GM18951 (cell line): ENCODE measurements at regions not wholly inside any gene's neighbourhood (a gene's known extent, or its start where the extent isn't known, plus 50 kb on each side); places are given as distances from the start of the nearest gene placed in this dataset.
"Not testable (repeated sequence)": the region's sequence is repeated elsewhere in the genome, so short reads cannot be mapped to it uniquely, and the experiment has no call there.

Source experiments
- POLR2A ChIP-seq: IDR thresholded peaks from 4 replicates; pipeline ENCODE4 v1.6.1; 2011; ENCODE audit warnings: mild to moderate bottlenecking; ENCODE audit not compliant: insufficient read length, insufficient read depth; ENCODE audit errors: extremely low read depth
- in situ Hi-C: fragments of 300-500 bp; cut with MboI; formaldehyde crosslinking; loops from one replicate; pipeline ENCODE4 v1.12.0; 2022; ENCODE audit warnings: low sequenced_read_pairs, mixed read lengths, inconsistent platforms; ENCODE audit not compliant: unreplicated experiment

GRCh38 chr16:85447693-85448313 lies 165.3 kb upstream of the GSE1 start:
- in situ Hi-C loops: loop anchor here (25.0 kb wide), 1 partner anchor 164 kb away; the partner anchor contains the start of gene GSE1
- no peak for TF ChIP-seq POLR2A

GRCh38 chr16:85448557-85449190 lies 164.4 kb upstream of the GSE1 start:
- in situ Hi-C loops: loop anchor here (25.0 kb wide), 1 partner anchor 164 kb away; the partner anchor contains the start of gene GSE1

GRCh38 chr16:85449191-85449884 lies 163.8 kb upstream of the GSE1 start:
- TF ChIP-seq POLR2A: no peak
- in situ Hi-C loops: loop anchor here (25.0 kb wide), 1 partner anchor 163 kb away; the partner anchor contains the start of gene GSE1

More at GRCh38 chr16:85448557-85449190, 164.4 kb upstream of the GSE1 start:
- TF ChIP-seq POLR2A: no peak

GRCh38 chr16:85449885-85450245 lies 163.3 kb upstream of the GSE1 start:
- TF ChIP-seq POLR2A: no peak
- in situ Hi-C loops: loop anchor here (25.0 kb wide), 1 partner anchor 162 kb away; the partner anchor contains the start of gene GSE1

- in situ Hi-C loops: not testable (repeated sequence)
These were observed 162.0 kb upstream of the GSE1 start for GRCh38 chr16:85451142-85451541.

- no peak for TF ChIP-seq POLR2A
- in situ Hi-C loops: no loop called here
These were observed 161.3 kb upstream of the GSE1 start for GRCh38 chr16:85451641-85452363.

- in situ Hi-C loops: no loop called here
- TF ChIP-seq POLR2A: no peak
These were observed 160.5 kb upstream of the GSE1 start for GRCh38 chr16:85452364-85453193.

GRCh38 chr16:85453194-85453678 lies 159.9 kb upstream of the GSE1 start:
- in situ Hi-C loops: no loop called here
- TF ChIP-seq POLR2A: no peak

GRCh38 chr16:85453703-85454102 lies 159.4 kb upstream of the GSE1 start:
- no peak for TF ChIP-seq POLR2A
- in situ Hi-C loops: no loop called here

- no peak for TF ChIP-seq POLR2A
- in situ Hi-C loops: no loop called here
These were observed 158.8 kb upstream of the GSE1 start for GRCh38 chr16:85454171-85454872.

GRCh38 chr16:85455534-85455933 lies 157.6 kb upstream of the GSE1 start:
- in situ Hi-C loops: no loop called here
- TF ChIP-seq POLR2A: no peak

GRCh38 chr16:85457366-85457765 lies 155.8 kb upstream of the GSE1 start:
- no peak for TF ChIP-seq POLR2A
- in situ Hi-C loops: no loop called here
